CD14-positive monocyte (primary cell): ENCODE measurements at regions not wholly inside any gene's neighbourhood (a gene's known extent, or its start where the extent isn't known, plus 50 kb on each side); places are given as distances from the start of the nearest gene placed in this dataset.

Experiments used
- DNase-seq, 3 donors: peaks; one replicate each; pipeline ENCODE4 v3.0.0-alpha.2; 2011 to 2022
- H2AFZ ChIP-seq: 2 replicates; pipeline ENCODE4 v1.6.0; 2012; ENCODE audit warnings: mild to moderate bottlenecking, low read depth, low read length, inconsistent platforms; ENCODE audit not compliant: insufficient read depth, poor library complexity, severe bottlenecking
- H3K27ac ChIP-seq, 2 donors: 1 replicate in 1 of 2; 2 replicates in 1 of 2; pipeline ENCODE4 v1.5.1; 2012 to 2013; ENCODE audit warnings: low read length in 2 of 2, control low read depth in 1 of 2, inconsistent platforms in 1 of 2, low read depth in 1 of 2, mild to moderate bottlenecking in 1 of 2
- H3K27me3 ChIP-seq, 2 donors: one replicate each; pipeline versions ENCODE4 v1.6.0 to v1.6.1; 2011 to 2013; ENCODE audit warnings: low read length in 2 of 2; ENCODE audit not compliant: control insufficient read depth in 2 of 2, insufficient read depth in 2 of 2
- H3K36me3 ChIP-seq, 2 donors: replicated peaks in 1 of 2; 1 replicate in 1 of 2; 2 replicates in 1 of 2; pipeline versions ENCODE4 v1.5.1 to v1.6.1; 2012 to 2013; ENCODE audit warnings: low read length in 2 of 2, control low read depth in 1 of 2, inconsistent platforms in 1 of 2, mild to moderate bottlenecking in 1 of 2; ENCODE audit not compliant: insufficient read depth in 2 of 2, control insufficient read depth in 1 of 2
- H3K4me1 ChIP-seq, 2 donors: 1 replicate in 1 of 2; 2 replicates in 1 of 2; pipeline versions ENCODE4 v1.5.1 to v1.6.1; 2012 to 2013; ENCODE audit warnings: low read length in 2 of 2, control low read depth in 1 of 2, inconsistent platforms in 1 of 2, mild to moderate bottlenecking in 1 of 2, moderate library complexity in 1 of 2; ENCODE audit not compliant: insufficient read depth in 2 of 2, control insufficient read depth in 1 of 2
- H3K4me2 ChIP-seq: replicated peaks from 2 replicates; pipeline ENCODE3; 2012; ENCODE audit warnings: low read length, moderate library complexity, mild to moderate bottlenecking; ENCODE audit not compliant: poor library complexity, severe bottlenecking; ENCODE audit errors: extremely low read depth
- H3K4me3 ChIP-seq, 3 experiments: fragments of 200-600 bp in 1 of 3; sonication (generic) in 1 of 3; replicated peaks in 1 of 3; 1 replicate in 2 of 3; 2 replicates in 1 of 3; pipeline ENCODE4 v1.5.1; 2011 to 2013; ENCODE audit warnings: low read length in 3 of 3, mild to moderate bottlenecking in 3 of 3, control low read depth in 2 of 3, low read depth in 2 of 3, inconsistent platforms in 1 of 3, moderate library complexity in 1 of 3
- H3K79me2 ChIP-seq: 2 replicates; pipeline ENCODE4 v1.6.0; 2012; ENCODE audit warnings: mild to moderate bottlenecking, control low read depth, inconsistent platforms, low read length, moderate library complexity; ENCODE audit not compliant: insufficient read depth
- H3K9ac ChIP-seq: 2 replicates; pipeline ENCODE4 v1.6.0; 2017; ENCODE audit warnings: low read length, mild to moderate bottlenecking; ENCODE audit not compliant: insufficient read depth, poor library complexity, severe bottlenecking
- H3K9me3 ChIP-seq, 2 donors: replicated peaks in 1 of 2; 1 replicate in 1 of 2; 2 replicates in 1 of 2; pipeline versions ENCODE4 v1.5.1 to v1.6.1; 2012 to 2013; ENCODE audit warnings: low read length in 2 of 2, control low read depth in 1 of 2; ENCODE audit not compliant: control insufficient read depth in 1 of 2, insufficient read depth in 1 of 2
- H4K20me1 ChIP-seq: 2 replicates; pipeline ENCODE4 v1.6.0; 2012; ENCODE audit warnings: mild to moderate bottlenecking, low read length, control low read depth, moderate library complexity; ENCODE audit not compliant: insufficient read depth
- H3K27ac Mint-ChIP-seq, 7 donors: one replicate each; pipeline ENCODE4 v1.8.0; 2020; ENCODE audit warnings: mild to moderate bottlenecking in 7 of 7, mixed read lengths in 7 of 7, moderate library complexity in 6 of 7, inconsistent platforms in 2 of 7
- H3K27me3 Mint-ChIP-seq, 3 donors: one replicate each; pipeline ENCODE4 v1.8.0; 2021 to 2022; ENCODE audit warnings: low read depth in 3 of 3, mild to moderate bottlenecking in 3 of 3, mixed read lengths in 3 of 3, moderate library complexity in 3 of 3, inconsistent platforms in 1 of 3
- H3K36me3 Mint-ChIP-seq, 2 donors: one replicate each; pipeline ENCODE4 v1.8.0; 2020; ENCODE audit warnings: mixed read lengths in 2 of 2, inconsistent platforms in 1 of 2, mild to moderate bottlenecking in 1 of 2
- H3K4me1 Mint-ChIP-seq: one replicate; pipeline ENCODE4 v1.8.0; 2020; ENCODE audit warnings: mild to moderate bottlenecking, mixed read lengths
- H3K4me3 Mint-ChIP-seq, 2 donors: one replicate each; pipeline ENCODE4 v1.8.0; 2020; ENCODE audit warnings: mild to moderate bottlenecking in 2 of 2, mixed read lengths in 2 of 2, moderate library complexity in 1 of 2
- H3K9me3 Mint-ChIP-seq, 7 donors: one replicate each; pipeline ENCODE4 v1.8.0; 2020 to 2022; ENCODE audit warnings: mixed read lengths in 7 of 7, mild to moderate bottlenecking in 6 of 7, moderate library complexity in 6 of 7, inconsistent platforms in 2 of 7
- CTCF ChIP-seq: fragments of 200-600 bp; IDR thresholded peaks from one replicate; pipeline ENCODE4 v1.8.0; 2022; ENCODE audit warnings: antibody characterized with exemption, mild to moderate bottlenecking
- WGBS: methylation state at CpG from one replicate; pipeline ENCODE4 v1.1.5; 2013; ENCODE audit warnings: missing lambda C conversion rate; ENCODE audit not compliant: insufficient coverage; 5-methylcytosine and 5-hydroxymethylcytosine counted together
- intact Hi-C, 2 donors: fragments of 100-400 bp; cut with micrococcal nuclease; formaldehyde crosslinking; loops; one replicate each; pipeline versions ENCODE4 v1.15.0 to v1.15.1; 2023

- no peaks in the 10 kb centered on the region for H3K4me1 Mint-ChIP-seq
- H3K27ac Mint-ChIP-seq = no peak overlapping the region
Observed at GRCh38 chr13:22549126-22549525, 631.7 kb upstream of the SGCG start.

GRCh38 chr13:22561581-22561980 lies 619.2 kb upstream of the SGCG start:
- H4K20me1 ChIP-seq = no peaks in the 10 kb centered on the region
- H3K79me2 ChIP-seq = no peaks in the 10 kb centered on the region
- H3K9me3 ChIP-seq = peaks cover 9 to 14% of the 10 kb centered on the region in 2 donors
- Mint-ChIP-seq H3K36me3 (no peaks in the 10 kb centered on the region), H3K9me3 (peaks cover 7 to 26% (median 14%) of the 10 kb centered on the region in 7 donors), H3K27ac (no peak overlapping the region), H3K4me1 (no peaks in the 10 kb centered on the region), H3K27me3 (no peaks in the 10 kb centered on the region), H3K4me3 (no peak overlapping the region)
- no peak overlapping the region for H3K4me3 ChIP-seq
- no peaks in the 10 kb centered on the region for H3K4me1 ChIP-seq
- no peak overlapping the region for H3K9ac ChIP-seq
- H3K27me3 ChIP-seq = no peaks in the 10 kb centered on the region
- no peak for TF ChIP-seq CTCF
- H3K4me2 ChIP-seq = no peak overlapping the region
- H3K36me3 ChIP-seq = no peaks in the 10 kb centered on the region
- H3K27ac ChIP-seq = no peak overlapping the region
- no peak overlapping the region for H2AFZ ChIP-seq
- DNase-seq = no peak
- intact Hi-C loops = no loop called here

More at GRCh38 chr13:22549126-22549525, 631.7 kb upstream of the SGCG start:
- Histone ChIP-seq H3K4me2 (no peak overlapping the region), H3K4me3 (no peak overlapping the region), H3K27me3 (no peaks in the 10 kb centered on the region), H3K79me2 (no peaks in the 10 kb centered on the region), H4K20me1 (no peaks in the 10 kb centered on the region), H3K9ac (no peak overlapping the region), H3K4me1 (no peaks in the 10 kb centered on the region), H3K27ac (no peak overlapping the region), H2AFZ (no peak overlapping the region), H3K9me3 (peaks cover 20 to 31% of the 10 kb centered on the region in 2 donors), H3K36me3 (no peaks in the 10 kb centered on the region)
- WGBS = no CpG with 5 or more reads among the region's 2 CpGs
- TF ChIP-seq CTCF = no peak
- Mint-ChIP-seq H3K27me3 (no peaks in the 10 kb centered on the region), H3K4me3 (no peak overlapping the region), H3K9me3 (peaks cover 11 to 27% (median 15%) of the 10 kb centered on the region in 7 donors), H3K36me3 (no peaks in the 10 kb centered on the region)
- no peak for DNase-seq
- intact Hi-C loops = no loop called here
